HG02970 (cell line): ENCODE measurements at regions not wholly inside any gene's neighbourhood (a gene's known extent, or its start where the extent isn't known, plus 50 kb on each side); places are given as distances from the start of the nearest gene placed in this dataset.

ENCODE experiments used
- ATAC-seq: cut with Tn5 transposase; IDR thresholded peaks from one replicate; pipeline ENCODE4 v1.9.1; 2021; ENCODE audit warnings: mild to moderate bottlenecking, moderate library complexity, moderate number of reproducible peaks; ENCODE audit not compliant: unreplicated experiment, low FRiP score

GRCh38 chr10:55410415-55410885 is 609.4 kb upstream of the PCDH15 start:
- ATAC-seq = no peak

- no peak for ATAC-seq
Observed at GRCh38 chr10:55404094-55404493, 603.1 kb upstream of the PCDH15 start.

- ATAC-seq = no peak
Observed at GRCh38 chr10:55400075-55400849, 599.2 kb upstream of the PCDH15 start.

- no peak for ATAC-seq
Observed at GRCh38 chr10:55398497-55398882, 597.5 kb upstream of the PCDH15 start.

GRCh38 chr10:55397777-55398496 is 596.9 kb upstream of the PCDH15 start:
- ATAC-seq = no peak

GRCh38 chr10:55378196-55378595 is 577.2 kb upstream of the PCDH15 start:
- ATAC-seq = no peak

- no peak for ATAC-seq
Observed at GRCh38 chr10:55374917-55375316, 573.9 kb upstream of the PCDH15 start.

- ATAC-seq = no peak
Observed at GRCh38 chr10:55374060-55374459, 573.0 kb upstream of the PCDH15 start.

GRCh38 chr10:55369670-55370420 is 568.8 kb upstream of the PCDH15 start:
- no peak for ATAC-seq

GRCh38 chr10:55368467-55368866 is 567.4 kb upstream of the PCDH15 start:
- no peak for ATAC-seq

- ATAC-seq = no peak
Observed at GRCh38 chr10:55367555-55367954, 566.5 kb upstream of the PCDH15 start.

- ATAC-seq = no peak
Observed at GRCh38 chr10:55358539-55358938, 557.5 kb upstream of the PCDH15 start.

GRCh38 chr10:55353414-55353813 is 552.4 kb upstream of the PCDH15 start:
- no peak for ATAC-seq

GRCh38 chr10:55351431-55351830 is 550.4 kb upstream of the PCDH15 start:
- ATAC-seq = no peak

GRCh38 chr10:55348534-55348933 is 547.5 kb upstream of the PCDH15 start:
- no peak for ATAC-seq

GRCh38 chr10:55330486-55330885 is 529.5 kb upstream of the PCDH15 start:
- no peak for ATAC-seq

GRCh38 chr10:55329796-55330195 is 528.8 kb upstream of the PCDH15 start:
- ATAC-seq = no peak

- ATAC-seq = no peak
Observed at GRCh38 chr10:55320187-55320700, 519.2 kb upstream of the PCDH15 start.

- no peak for ATAC-seq
Observed at GRCh38 chr10:55311848-55312635, 511.0 kb upstream of the PCDH15 start.

GRCh38 chr10:55310143-55310542 is 509.1 kb upstream of the PCDH15 start:
- ATAC-seq = no peak
